SK-N-SH (cell line): ENCODE measurements at regions not wholly inside any gene's neighbourhood (a gene's known extent, or its start where the extent isn't known, plus 50 kb on each side); places are given as distances from the start of the nearest gene placed in this dataset.

Source experiments
- CHD2 ChIP-seq: fragments of 150-350 bp; IDR thresholded peaks from 2 replicates; pipeline ENCODE4 v1.6.1; 2018; ENCODE audit warnings: low read length; ENCODE audit not compliant: partially characterized antibody
- CTCF ChIP-seq: fragments of 200-600 bp; sonication (generic); IDR thresholded peaks from 2 replicates; pipeline ENCODE4 v1.6.1; 2017; ENCODE audit warnings: antibody characterized with exemption, mild to moderate bottlenecking, moderate library complexity
- EZH2phosphoT487 ChIP-seq: fragments of 200-600 bp; sonication (generic); IDR thresholded peaks from 2 replicates; pipeline ENCODE4 v1.6.1; 2017; ENCODE audit warnings: low read depth, mixed run types, mild to moderate bottlenecking, antibody characterized with exemption, moderate library complexity, borderline replicate concordance
- FOXM1 ChIP-seq: IDR thresholded peaks from 2 replicates; pipeline ENCODE4 v1.4.0; 2012; ENCODE audit warnings: low read depth, mild to moderate bottlenecking
- GABPA ChIP-seq: IDR thresholded peaks from 2 replicates; pipeline ENCODE4 v1.4.0; 2012; ENCODE audit warnings: low read depth, mild to moderate bottlenecking
- IRF3 ChIP-seq: fragments of 150-350 bp; IDR thresholded peaks from 2 replicates; pipeline ENCODE4 v1.6.1; 2016; ENCODE audit warnings: mild to moderate bottlenecking, low read depth, low read length
- POLR2AphosphoS5 ChIP-seq: IDR thresholded peaks from 2 replicates; pipeline ENCODE4 v1.6.1; 2012; ENCODE audit warnings: low read depth, low read length
- RCOR1 ChIP-seq: fragments of 150-350 bp; IDR thresholded peaks from 2 replicates; pipeline ENCODE4 v1.6.1; 2017; ENCODE audit warnings: antibody characterized with exemption, low read length
- TCF12 ChIP-seq: IDR thresholded peaks from 2 replicates; pipeline ENCODE4 v1.4.0; 2012
- YY1 ChIP-seq: IDR thresholded peaks from 2 replicates; pipeline ENCODE4 v1.4.0; 2012; ENCODE audit warnings: low read depth, mild to moderate bottlenecking

- TF ChIP-seq EZH2phosphoT487 (no peak), RCOR1 (no peak), GABPA (no peak), FOXM1 (no peak), POLR2AphosphoS5 (no peak), CTCF (no peak), IRF3 (no peak), TCF12 (no peak), CHD2 (no peak), YY1 (no peak)
Measured at GRCh38 chr6:9957215-9957759, 457.6 kb downstream of the TFAP2A start.
